ENCODE measurements at regions not wholly inside any gene's neighbourhood (a gene's known extent, or its start where the extent isn't known, plus 50 kb on each side); places are given as distances from the start of the nearest gene placed in this dataset.

DNA sequence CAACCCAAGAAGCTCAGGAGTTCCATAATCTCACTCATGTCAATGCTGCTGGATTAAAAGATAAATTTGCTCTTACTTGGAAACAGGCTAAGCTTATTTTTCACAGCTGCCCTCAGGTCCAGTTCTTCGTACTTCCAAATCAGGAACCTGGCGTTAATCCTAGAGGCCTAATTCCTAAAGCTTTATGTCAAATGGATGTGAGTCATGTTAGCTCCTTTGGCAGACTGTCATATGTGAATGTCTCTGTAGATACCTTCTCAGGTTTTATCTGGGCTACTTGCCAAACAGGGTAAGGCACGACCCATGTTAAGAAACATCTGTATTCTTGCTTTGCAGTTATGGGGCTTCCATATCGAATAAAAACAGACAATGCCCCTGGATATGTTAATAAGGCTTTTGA lies 504.6 kb downstream of the ALG10 start:
- Mint-ChIP-seq H3K4me3 (no peak overlapping the region), H3K36me3 (ENCODE audit: insufficient read depth) (no peaks in the 10 kb centered on the region), H3K9me3 (peaks cover 35% of the 10 kb centered on the region), H3K4me1 (ENCODE audit: low read depth) (no peaks in the 10 kb centered on the region), H3K27me3 (ENCODE audit: low read depth) (no peaks in the 10 kb centered on the region)
- no peak for ATAC-seq
- DNase-seq, result no peak

DNA sequence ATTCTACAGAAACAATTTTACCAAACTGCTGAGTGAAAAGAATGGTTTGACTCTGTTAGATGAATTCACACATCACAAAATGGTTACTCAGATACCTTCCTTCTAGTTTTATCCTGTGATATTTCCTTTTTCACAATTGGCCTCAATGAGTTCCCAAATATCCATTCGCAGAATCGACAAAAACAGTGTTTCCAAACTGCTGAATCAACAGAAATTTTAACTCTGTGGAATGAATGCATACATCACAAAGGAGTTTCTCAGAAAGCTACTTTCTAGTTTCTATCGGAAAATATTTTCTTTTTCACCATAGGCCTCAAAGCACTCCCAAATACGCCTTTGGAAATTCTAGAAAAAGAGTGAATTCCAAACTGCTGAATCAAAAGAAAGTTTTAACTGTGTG lies 525.0 kb downstream of the ALG10 start:
- Mint-ChIP-seq H3K9me3 (peaks cover 44% of the 10 kb centered on the region), H3K36me3 (ENCODE audit: insufficient read depth) (no peaks in the 10 kb centered on the region)
- no peak for DNase-seq

DNA sequence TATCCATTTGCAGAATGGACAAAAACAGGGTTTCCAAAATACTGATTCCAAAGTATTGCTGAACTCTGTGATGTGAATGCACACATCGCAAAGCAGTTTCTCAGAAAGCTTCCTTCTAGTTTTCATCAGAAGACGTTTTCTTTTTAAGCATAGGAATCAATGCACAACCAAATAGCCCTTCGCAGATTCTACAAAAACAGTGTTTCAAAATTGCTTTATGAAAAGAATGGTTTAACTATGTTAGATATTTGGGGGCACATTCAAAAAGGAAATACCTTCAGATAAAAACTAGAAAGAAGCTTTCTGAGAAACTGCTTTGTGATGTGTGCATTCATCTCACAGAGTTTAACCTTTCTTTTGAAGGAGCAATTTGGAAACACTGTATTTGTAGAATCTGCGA lies 569.7 kb downstream of the ALG10 start:
- Mint-ChIP-seq H3K9me3 (peaks cover 59% of the 10 kb centered on the region), H3K36me3 (ENCODE audit: insufficient read depth) (peaks cover 1% of the 10 kb centered on the region), H3K4me3 (no peak overlapping the region), H3K4me1 (ENCODE audit: low read depth) (no peaks in the 10 kb centered on the region), H3K27me3 (ENCODE audit: low read depth) (no peaks in the 10 kb centered on the region)
- DNase-seq, result no peak
- ATAC-seq, result no peak

More for the DNA sequence above, 525.0 kb downstream of the ALG10 start:
- no peaks in the 10 kb centered on the region for H3K4me1 Mint-ChIP-seq (ENCODE audit: low read depth)
- no peaks in the 10 kb centered on the region for H3K27me3 Mint-ChIP-seq (ENCODE audit: low read depth)
- ATAC-seq, result no peak
- no peak overlapping the region for H3K4me3 Mint-ChIP-seq

DNA sequence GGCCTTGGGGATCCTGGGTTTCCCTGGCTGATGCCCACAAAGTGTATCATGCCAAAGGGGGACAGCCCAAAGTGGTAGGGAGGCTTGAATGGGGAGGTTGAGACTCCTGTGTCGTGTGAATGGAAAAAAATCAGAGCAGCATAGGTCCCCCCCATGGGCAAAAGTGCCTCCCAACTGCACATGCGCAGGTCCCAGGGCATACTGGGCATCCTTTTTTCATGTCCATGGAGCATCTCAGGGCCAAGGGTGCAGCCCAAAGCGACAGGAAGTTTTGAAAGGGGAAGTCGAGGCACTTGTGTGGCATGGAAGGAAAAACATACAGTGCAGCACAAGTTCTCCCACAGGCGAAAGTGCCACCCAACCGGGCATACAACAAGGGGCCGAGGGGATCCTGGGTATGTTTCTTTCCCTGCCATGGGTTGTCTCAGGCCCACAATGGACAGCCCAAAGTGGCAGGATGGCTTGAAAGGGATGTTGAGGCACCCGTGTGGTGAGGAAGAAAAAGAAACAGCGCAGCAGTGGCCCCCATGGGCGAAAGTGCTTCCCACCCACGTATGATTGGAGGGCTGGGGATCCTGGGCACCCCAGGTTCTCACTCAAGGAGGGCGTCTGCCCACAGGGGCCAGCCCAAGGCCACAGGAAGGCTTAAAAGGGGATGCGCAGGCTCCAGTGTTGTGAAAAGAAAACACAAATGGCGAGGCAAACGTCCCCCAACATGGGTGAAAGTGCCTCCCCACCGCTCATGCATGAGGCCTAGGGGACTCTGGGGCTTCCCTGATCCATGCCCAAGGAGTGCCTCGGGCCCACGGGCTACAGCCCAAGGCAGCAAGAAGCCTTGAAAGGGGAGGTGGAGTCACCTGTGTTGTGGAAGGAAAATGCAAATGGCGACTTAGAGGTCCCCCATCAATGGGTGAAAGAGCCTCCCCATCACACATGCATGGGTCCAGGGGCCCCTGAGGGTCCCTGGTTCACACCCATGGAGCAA lies 573.7 kb downstream of the ALG10 start:
- no peak for ATAC-seq
- Mint-ChIP-seq H3K36me3 (ENCODE audit: insufficient read depth) (peaks cover 1% of the 10 kb centered on the region), H3K4me3 (no peak overlapping the region), H3K9me3 (peaks cover 54% of the 10 kb centered on the region), H3K4me1 (ENCODE audit: low read depth) (no peaks in the 10 kb centered on the region), H3K27me3 (ENCODE audit: low read depth) (no peaks in the 10 kb centered on the region)
- peak; percentile 1 for DNase-seq

DNA sequence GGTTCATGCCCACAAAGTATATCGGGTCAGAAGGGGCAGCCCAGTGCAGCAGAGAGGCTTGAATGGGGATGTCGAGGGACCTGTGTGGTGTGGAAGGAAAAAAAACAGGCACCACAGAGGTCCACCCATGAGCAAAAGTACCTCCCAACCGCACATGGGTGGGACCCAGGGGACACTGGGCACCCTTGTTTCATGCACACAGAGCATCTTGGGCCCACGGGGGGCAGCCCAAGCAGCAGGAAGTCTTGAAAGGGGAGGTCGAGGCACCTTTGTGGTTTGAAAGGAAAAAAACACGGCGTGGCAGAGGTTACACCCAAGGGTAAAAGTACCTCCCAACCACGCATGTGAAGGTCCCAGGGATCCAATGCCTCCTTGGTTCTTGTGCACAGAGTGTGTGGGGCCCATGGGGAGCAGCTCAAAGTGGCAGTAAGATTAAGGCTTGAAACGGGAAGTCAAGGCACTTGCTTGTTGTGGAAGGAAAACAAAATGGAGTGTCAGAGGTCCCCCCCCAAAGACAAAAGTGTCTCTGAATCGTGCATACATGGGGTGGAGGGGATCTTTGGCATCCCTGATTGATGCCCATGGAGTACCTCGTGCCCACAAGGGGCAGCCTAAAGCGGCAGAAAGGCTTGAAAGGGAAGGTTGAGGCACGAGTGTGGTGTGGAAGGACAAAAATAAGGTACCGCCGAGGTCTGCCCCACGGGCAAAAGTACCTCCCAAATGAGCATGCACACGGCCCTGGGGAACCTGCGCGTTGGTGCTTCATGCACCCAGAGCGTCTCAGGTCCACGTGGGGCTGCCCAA lies 575.5 kb downstream of the ALG10 start:
- Mint-ChIP-seq H3K36me3 (ENCODE audit: insufficient read depth) (peaks cover 1% of the 10 kb centered on the region), H3K4me1 (ENCODE audit: low read depth) (no peaks in the 10 kb centered on the region), H3K9me3 (peaks cover 52% of the 10 kb centered on the region)

DNA sequence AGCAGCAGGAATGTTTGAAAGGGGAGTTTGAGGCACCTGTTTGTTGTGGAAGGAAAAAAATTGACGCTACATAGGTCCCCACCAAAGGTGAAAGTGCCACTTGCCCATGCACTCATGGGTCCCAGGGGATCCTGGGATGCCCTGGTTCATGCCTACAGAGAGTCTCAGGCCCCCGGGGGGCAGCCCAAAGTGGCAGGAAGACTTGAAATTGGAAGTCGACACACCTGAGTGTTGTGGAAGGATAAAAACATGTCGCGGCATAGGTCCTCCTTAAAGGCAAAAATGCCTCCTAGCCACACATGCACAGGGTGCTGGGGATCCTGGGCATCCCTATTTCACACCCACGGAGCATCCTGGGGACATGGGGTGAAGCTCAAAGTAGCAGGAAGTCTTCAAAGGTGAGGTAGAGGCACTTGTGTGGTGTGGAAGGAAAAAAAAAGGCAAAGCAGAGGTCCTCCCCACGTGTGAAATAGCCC lies 576.1 kb downstream of the ALG10 start:
- no peak overlapping the region for H3K4me3 Mint-ChIP-seq
- DNase-seq (no peak), ATAC-seq (no peak)
- no peaks in the 10 kb centered on the region for H3K27me3 Mint-ChIP-seq (ENCODE audit: low read depth)
- H3K4me1 Mint-ChIP-seq (ENCODE audit: low read depth), result no peaks in the 10 kb centered on the region
- peaks cover 1% of the 10 kb centered on the region for H3K36me3 Mint-ChIP-seq (ENCODE audit: insufficient read depth)
- H3K9me3 Mint-ChIP-seq, result peaks cover 53% of the 10 kb centered on the region

More for the DNA sequence above, 575.5 kb downstream of the ALG10 start:
- Mint-ChIP-seq H3K4me3 (no peak overlapping the region), H3K27me3 (ENCODE audit: low read depth) (no peaks in the 10 kb centered on the region)
- ATAC-seq (no peak), DNase-seq (no peak)

DNA sequence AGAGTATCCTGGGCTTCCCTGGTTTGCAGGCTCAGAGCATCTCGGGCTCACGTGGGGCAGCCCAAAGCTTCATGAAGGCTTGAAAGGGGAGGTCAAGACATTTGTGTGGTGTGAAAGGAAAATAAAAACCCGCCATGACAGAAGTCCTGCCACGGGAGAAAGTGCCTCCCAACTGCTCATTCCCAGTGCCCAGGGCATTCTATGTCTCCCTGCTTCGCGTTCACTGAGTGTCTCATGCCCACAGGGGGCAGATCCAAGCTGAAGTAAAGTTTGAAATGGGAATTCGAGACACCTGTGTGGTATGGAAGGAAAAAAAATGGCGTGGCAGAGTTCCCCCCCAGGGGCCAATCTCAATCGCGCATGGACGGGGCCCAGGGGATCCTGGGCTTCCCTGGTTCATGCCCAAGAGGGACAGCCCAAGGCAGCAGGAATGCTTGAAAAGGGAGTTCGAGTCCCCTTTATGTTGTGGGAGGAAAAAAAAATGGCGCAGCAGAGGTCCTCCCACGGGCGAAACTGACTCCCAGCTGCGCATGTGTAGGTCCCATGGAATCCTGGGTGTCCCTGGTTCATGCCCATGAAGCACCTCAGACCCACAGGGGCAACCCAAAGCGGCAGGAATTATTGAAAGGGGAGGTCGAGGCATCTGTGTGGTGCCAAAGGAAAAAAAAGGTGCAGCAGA lies 576.7 kb downstream of the ALG10 start:
- Mint-ChIP-seq H3K4me3 (no peak overlapping the region), H3K36me3 (ENCODE audit: insufficient read depth) (no peaks in the 10 kb centered on the region), H3K9me3 (peaks cover 50% of the 10 kb centered on the region), H3K27me3 (ENCODE audit: low read depth) (no peaks in the 10 kb centered on the region), H3K4me1 (ENCODE audit: low read depth) (no peaks in the 10 kb centered on the region)
- ATAC-seq (no peak), DNase-seq (no peak)

DNA sequence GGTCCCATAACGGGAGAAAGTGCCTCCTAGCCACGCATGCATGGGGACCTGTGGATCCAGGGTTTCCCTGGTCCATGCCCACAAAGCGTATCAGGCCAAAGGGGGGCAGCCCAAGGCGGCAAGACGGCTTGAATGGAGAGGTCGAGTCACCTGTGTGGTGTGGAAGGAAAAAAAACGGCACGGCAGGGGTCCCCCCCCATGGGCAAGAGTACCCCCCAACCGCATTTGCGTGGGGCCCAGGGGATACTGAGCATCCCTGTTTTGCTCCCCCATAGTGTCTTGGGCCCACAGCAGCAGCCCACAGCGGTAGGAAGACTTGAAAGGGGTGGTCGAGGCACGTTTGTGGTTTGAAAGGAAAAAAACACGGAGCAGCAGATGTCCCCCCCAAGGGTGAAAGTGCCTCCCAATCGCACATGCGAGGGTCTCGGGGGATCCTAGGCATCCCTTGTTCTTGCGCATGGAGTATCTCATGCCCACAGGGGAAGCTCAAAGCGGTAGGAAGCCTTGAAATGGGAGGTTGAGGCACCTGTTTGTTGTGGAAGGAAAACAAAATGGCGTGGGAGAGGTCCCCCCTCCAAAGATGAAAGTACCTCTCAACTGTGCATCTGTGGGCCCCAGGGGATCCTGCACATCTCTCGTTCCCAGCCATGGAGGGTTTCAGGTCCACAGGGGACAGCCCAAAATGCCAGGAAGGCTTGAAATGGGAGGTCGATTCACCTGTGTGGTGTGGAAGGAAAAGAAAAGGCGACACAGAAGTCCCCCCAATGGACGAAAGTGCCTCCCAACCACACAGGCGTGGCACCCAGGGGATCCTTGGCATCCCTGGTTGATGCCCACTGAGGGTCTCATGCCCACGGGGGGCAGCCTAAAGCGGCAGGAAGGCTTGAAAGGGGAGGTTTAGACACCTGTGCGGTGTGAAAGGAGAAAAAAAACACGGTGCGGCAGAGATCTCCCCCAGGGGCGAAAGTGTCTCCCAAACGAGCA lies 577.5 kb downstream of the ALG10 start:
- no peak for ATAC-seq
- H3K9me3 Mint-ChIP-seq, result peaks cover 50% of the 10 kb centered on the region
- H3K36me3 Mint-ChIP-seq (ENCODE audit: insufficient read depth), result no peaks in the 10 kb centered on the region
- no peak for DNase-seq
- H3K27me3 Mint-ChIP-seq (ENCODE audit: low read depth), result no peaks in the 10 kb centered on the region
- no peak overlapping the region for H3K4me3 Mint-ChIP-seq
- H3K4me1 Mint-ChIP-seq (ENCODE audit: low read depth), result no peaks in the 10 kb centered on the region

DNA sequence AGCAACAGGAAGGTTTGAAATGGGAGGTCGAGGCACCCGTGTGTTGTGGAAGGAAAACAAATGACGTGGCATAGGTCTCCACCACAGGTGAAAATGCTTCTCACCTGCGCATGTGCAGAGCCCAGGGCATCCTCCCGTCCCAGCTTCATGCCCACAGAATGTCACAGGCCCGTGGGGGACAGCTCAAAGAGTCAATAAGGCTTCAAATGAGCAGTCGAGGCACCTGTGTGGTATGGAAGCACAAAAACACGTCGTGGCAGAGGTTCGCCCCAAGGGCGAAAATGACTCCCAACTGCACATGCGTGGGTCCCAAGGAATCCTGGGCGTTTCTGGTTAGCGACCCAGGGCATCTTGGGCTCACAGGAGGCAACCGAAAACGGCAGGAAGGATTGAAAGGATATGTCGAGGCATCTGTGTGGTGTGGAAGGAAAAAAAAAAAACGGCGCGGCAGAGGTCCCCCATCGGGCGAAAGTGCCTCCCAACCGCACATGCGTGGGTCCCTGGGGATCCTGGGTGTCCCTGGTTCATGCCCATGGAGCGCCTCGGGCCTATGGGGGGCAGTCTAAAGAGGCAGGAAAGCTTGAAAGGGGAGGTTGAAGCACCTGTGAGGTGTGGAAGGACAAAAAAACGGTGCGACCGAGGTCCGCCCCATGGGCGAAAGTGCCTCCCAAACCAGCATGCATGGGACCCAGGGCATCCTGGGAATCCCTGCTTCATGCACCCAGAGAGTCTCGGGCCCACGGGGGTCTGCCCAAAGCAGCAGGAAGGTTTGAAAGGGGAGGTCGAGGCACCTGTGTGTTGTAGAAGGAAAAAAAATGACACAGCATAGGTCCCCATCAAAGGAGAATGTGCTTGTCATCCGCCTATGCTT lies 578.5 kb downstream of the ALG10 start:
- no peak for DNase-seq

DNA sequence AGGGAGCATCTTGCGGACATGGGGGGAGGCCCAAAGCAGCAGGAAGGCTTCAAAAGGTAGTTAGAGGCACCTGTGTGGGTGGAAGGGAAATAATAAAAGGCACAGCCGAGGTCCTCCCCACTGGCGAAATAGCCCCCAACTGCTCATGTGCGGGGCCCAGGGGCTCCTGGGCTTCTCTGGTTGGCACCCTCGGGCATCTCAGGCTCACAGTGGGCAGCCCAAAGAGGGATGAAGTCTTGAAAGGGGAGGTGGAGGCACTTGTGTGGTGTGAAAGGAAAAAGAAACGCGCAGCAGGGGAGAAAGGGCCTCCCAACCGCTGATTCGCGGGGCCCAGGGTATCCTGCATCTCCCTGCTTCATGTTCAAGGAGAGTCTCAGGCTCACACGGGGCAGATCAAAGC lies 579.4 kb downstream of the ALG10 start:
- DNase-seq (no peak), ATAC-seq (no peak)
- Mint-ChIP-seq H3K9me3 (peaks cover 50% of the 10 kb centered on the region), H3K36me3 (ENCODE audit: insufficient read depth) (no peaks in the 10 kb centered on the region), H3K27me3 (ENCODE audit: low read depth) (no peaks in the 10 kb centered on the region), H3K4me1 (ENCODE audit: low read depth) (no peaks in the 10 kb centered on the region), H3K4me3 (no peak overlapping the region)

More for the DNA sequence above, 578.5 kb downstream of the ALG10 start:
- Mint-ChIP-seq H3K4me1 (ENCODE audit: low read depth) (no peaks in the 10 kb centered on the region), H3K9me3 (peaks cover 45% of the 10 kb centered on the region), H3K27me3 (ENCODE audit: low read depth) (no peaks in the 10 kb centered on the region), H3K4me3 (no peak overlapping the region), H3K36me3 (ENCODE audit: insufficient read depth) (no peaks in the 10 kb centered on the region)
- no peak for ATAC-seq

DNA sequence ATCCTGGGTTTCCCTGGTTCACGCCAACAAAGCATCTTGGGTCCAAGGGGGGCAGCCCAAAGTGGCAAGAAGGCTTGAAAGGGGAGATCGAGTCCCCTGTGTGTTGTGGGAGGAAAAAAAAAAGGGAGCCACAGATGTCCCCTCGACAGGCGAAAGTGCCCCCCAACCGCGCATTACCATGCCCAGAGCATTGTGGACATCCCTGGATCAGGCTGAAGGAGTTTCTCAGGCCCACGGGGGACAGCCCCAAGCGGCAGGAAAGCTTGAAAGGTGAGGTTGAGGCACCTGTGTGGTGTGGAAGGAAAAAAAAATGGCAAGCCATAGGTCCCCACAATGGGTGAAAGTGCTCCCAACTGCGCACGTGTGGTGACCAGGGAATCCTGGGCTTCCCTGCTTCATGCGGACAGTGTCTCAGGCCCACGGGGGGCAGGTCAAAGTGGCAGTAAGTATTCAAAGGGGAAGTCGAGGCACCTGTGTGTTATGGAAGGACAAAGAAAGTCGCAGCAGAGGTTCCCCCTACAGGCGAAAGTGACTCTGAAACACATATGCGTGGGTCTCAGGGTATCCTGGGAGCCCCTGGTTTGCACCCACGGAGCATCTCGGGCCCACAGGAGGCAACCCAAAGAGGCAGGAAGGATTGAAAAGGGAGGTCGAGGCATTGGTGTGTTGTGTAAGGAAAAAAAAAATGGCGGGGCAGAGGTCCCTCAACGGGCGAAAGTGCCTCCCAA lies 580.1 kb downstream of the ALG10 start:
- Mint-ChIP-seq H3K4me3 (no peak overlapping the region), H3K4me1 (ENCODE audit: low read depth) (no peaks in the 10 kb centered on the region), H3K27me3 (ENCODE audit: low read depth) (no peaks in the 10 kb centered on the region), H3K36me3 (ENCODE audit: insufficient read depth) (no peaks in the 10 kb centered on the region), H3K9me3 (peaks cover 50% of the 10 kb centered on the region)
- DNase-seq, result no peak
- no peak for ATAC-seq

DNA sequence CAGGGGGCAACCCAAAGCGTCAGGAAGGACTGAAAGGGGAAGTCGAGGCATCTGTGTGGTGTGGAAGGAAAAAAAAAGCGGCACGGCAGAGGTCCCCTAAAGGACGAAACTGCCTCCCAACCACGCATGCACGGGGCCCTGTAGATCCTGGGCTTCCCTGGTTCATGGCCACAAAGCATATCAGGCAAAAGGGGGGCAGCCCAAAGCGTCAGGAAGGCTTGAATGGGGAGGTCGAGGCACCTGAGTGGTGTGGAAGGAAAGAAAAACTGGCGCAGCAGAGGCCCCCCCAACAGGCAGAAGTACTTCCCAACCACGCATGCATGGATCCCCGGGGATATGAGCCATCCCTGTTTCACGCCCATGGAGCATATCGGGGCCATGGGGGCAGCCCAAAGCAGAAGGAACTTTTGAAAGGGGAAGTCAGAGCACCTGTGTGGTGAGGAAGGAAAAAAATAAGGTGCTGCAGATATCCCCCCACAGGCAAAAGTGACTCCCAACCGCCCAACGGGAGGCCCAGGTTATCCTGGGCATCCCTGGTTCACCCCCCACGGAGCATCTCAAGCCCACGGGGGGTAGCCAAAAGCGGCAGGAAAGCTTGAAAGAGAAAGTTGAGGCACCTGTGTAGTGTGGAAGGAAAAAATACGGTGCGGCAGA lies 581.2 kb downstream of the ALG10 start:
- Mint-ChIP-seq H3K4me1 (ENCODE audit: low read depth) (no peaks in the 10 kb centered on the region), H3K9me3 (peaks cover 51% of the 10 kb centered on the region), H3K4me3 (no peak overlapping the region), H3K27me3 (ENCODE audit: low read depth) (no peaks in the 10 kb centered on the region), H3K36me3 (ENCODE audit: insufficient read depth) (no peaks in the 10 kb centered on the region)
- ATAC-seq (no peak), DNase-seq (no peak)

All from activated T-cell treated with anti-CD3 and anti-CD28 coated beads, Interleukin-2, amount 50 U/mL, for 4 hours (primary cell).